ENCODE measurements at regions not wholly inside any gene's neighbourhood (a gene's known extent, or its start where the extent isn't known, plus 50 kb on each side); places are given as distances from the start of the nearest gene placed in this dataset.
"Not testable (repeated sequence)": the region's sequence is repeated elsewhere in the genome, so short reads cannot be mapped to it uniquely, and the experiment has no call there.

GRCh38 chr7:51930834-51931233 is 614.2 kb upstream of the COBL start:
- no peak for DNase-seq (ENCODE audit: low read depth)

GRCh38 chr7:51929818-51930217 is 613.2 kb upstream of the COBL start:
- DNase-seq (ENCODE audit: low read depth), result no peak

GRCh38 chr7:51927738-51928137 is 611.1 kb upstream of the COBL start:
- no peak for DNase-seq (ENCODE audit: low read depth)

GRCh38 chr7:51918581-51918980 is 602.0 kb upstream of the COBL start:
- DNase-seq (ENCODE audit: low read depth), result no peak

GRCh38 chr7:51901489-51901840 is 584.9 kb upstream of the COBL start:
- DNase-seq (ENCODE audit: low read depth), result no peak

DNA sequence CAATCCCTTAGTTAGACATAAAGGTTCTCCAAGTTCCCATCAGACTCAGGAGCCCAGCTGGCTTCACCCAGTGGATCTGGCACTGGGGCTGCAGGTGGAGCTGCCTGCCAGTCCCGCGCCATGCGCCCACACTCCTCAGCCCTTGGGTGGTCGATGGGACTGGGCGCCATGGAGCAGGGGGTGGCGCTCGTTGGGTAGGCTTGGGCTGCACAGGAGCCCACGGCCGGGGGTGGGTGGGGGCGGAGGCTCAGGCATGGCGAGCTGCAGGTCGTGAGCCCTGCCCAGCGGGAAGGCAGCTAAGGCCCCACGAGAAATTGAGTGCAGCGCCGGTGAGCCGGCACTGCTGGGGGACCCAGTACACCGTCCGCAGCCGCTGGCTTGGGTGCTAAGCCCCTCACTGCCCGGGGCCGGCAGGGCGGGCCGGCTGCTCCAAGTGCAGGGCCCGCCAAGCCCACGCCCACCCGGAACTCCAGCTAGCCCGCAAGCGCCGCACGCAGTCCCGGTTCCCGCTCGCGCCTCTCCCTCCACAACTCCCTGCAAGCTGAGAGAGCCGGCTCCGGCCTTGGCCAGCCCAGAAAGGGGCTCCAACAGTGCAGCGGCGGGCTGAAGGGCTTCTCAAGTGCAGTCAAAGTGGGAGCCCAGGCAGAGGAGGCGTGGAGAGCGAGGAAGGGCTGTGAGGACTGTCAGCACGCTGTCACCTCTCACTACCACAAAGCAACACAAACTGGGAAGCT is 584.3 kb upstream of the COBL start:
- not testable (repeated sequence) for DNase-seq (ENCODE audit: low read depth)

GRCh38 chr7:51899611-51900010 is 583.0 kb upstream of the COBL start:
- no peak for DNase-seq (ENCODE audit: low read depth)

- no peak for DNase-seq (ENCODE audit: low read depth)
Observed at GRCh38 chr7:51882412-51882811, 565.8 kb upstream of the COBL start.

GRCh38 chr7:51881309-51881708 is 564.7 kb upstream of the COBL start:
- DNase-seq (ENCODE audit: low read depth), result no peak

DNA sequence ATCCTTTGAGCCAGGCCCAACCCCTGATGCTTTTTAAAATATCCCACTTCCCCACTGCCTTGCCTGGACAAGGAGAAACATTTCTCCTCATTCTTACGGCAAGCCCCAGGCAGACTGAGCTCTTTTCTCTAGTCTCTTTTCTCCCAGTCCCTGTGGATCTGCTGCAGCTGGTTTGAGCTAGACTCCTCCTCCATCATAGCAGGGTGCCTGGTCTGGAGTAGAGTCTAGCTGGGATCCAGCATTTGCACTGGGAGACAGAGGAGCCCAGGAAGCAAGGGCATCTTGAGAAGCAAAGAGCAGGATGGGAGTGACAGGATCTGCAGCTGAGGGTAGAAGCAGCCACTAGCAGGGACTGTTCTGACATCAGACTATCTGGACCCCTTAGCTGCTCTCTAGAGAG is 562.3 kb upstream of the COBL start:
- no peak for DNase-seq (ENCODE audit: low read depth)

DNA sequence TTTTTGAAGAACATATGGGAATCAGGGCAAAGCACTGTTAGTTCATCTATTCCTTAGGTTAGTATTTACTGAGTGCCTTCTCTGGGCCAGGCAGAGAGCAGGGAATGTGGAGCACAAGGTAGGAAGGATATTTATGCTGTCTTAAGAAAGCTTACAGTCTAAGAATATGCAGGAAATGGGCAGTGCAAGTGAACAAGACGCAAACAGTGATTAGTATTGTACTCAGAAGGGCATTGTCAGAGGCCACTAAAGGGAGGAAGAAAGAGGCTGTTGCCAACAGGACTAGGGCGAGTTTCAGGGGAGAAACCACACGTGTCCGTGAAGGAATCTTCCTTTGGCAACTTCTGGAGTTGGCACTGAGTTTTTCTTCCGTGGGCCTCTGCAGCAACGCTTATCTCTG is 552.8 kb upstream of the COBL start:
- DNase-seq (ENCODE audit: low read depth), result no peak

- no peak for DNase-seq (ENCODE audit: low read depth)
Observed at GRCh38 chr7:51867117-51867516, 550.5 kb upstream of the COBL start.

- DNase-seq (ENCODE audit: low read depth), result no peak
Observed at GRCh38 chr7:51860305-51860704, 543.7 kb upstream of the COBL start.

DNA sequence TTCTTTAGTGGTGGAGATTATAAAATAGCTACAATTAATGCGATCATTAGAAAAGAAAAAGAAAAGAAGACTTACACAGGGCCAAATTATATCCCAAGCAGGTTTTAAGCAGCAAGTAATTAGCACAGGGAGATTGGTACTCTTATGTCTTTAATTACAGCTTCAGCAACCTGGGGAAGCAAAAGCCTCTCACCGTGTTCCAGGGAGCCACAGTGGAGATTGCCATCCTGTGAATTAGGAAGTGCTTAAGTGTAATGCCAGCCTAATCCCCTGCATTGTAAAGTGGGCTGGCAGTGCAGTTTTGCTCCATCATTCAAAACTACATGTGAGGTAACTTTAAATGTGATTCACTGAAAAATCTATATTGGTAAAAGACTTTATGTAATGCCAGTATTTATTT is 533.5 kb upstream of the COBL start:
- no peak for DNase-seq (ENCODE audit: low read depth)

GRCh38 chr7:51847461-51848134 is 531.0 kb upstream of the COBL start:
- DNase-seq (ENCODE audit: low read depth), result no peak

DNA sequence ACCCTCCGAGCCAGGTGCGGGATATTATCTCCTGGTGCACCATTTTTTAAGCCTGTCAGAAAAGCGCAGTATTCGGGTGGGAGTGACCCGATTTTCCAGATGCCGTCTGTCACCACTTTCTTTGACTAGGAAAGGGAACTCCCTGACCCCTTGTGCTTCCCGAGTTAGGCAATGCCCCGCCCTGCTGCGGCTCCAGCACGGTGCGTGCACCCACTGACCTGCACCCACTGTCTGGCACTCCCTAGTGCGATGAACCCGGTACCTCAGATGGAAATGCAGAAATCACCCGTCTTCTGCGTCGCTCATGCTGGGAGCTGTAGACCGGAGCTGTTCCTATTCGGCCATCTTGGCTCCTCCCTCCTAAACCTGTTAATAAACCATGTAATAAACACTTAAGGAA is 522.5 kb upstream of the COBL start:
- DNase-seq (ENCODE audit: low read depth), result not testable (repeated sequence)

DNA sequence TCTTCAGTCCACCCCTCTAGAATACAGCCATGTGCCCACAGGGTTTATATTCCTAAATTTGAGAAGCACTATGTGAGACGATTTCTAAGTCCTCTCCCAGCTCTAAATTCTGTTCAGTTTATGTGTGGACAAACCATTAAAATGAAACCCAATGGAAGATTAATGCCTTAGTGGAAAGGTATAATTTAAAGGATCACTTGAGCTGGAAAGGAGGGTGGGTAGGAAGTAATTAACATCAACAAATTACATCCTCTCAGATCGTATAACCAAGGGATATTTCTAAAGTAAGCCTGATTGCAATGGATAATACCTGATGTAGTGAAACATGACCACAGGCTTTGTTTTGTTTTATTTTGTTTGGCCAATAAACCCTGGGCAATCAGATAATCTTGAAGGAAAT is 511.0 kb upstream of the COBL start:
- DNase-seq (ENCODE audit: low read depth), result no peak

- DNase-seq (ENCODE audit: low read depth), result no peak
Observed at GRCh38 chr7:51824050-51824449, 507.4 kb upstream of the COBL start.

- no peak for DNase-seq (ENCODE audit: low read depth)
Observed at GRCh38 chr7:51823437-51823836, 506.8 kb upstream of the COBL start.

DNA sequence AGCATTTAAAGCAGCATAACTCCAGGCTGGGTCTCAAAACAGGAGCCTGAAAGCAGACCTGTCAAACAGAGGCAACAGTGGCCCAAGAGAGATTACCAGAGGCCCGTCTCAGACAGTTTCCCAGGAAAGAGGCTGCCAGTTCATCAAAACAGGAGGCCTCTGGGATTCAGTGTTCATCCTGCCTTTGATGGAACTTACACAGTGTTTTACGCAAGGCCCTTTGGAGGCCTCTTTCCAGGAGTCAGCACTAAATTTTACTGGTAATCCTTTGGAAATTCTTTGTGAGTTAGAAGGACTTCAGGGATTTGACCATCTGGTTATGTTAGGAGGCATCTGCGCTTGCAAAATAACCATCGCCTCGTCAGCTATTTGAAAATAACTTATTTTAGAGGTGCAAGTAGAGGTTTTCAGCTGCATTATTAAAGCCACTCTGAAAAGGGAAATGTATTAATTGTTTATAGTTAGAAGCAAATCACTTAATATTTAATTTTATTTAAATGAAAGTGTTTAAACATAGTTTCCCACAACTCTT is 501.2 kb upstream of the COBL start:
- no peak for DNase-seq (ENCODE audit: low read depth)

DNA sequence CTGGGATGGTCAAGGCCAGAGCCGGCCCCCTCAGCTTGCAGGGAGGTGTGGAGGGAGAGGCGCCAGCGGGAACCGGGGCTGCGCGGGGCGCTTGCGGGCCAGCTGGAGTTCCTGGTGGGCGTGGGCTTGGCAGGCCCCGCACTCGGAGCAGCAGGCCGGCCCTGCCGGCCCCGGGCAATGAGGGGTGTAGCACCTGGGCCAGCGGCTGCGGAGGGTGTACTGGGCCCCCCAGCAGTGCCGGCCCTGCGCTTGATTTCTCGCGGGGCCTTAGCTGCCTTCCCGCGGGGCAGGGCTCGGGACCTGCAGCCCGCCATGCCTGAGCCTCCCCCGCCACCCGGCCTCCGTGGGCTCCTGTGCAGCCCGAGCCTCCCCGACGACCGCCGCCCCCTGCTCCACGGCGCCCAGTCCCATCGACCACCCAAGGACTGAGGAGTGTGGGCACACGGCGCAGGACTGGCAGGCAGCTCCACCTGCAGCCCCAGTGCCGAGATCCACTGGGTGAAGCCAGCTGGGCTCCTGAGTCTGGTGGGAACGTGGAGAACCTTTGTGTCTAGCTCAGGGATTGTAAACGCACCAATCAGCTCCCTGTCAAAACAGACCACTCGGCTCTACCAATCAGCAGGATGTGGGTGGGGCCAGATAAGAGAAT is 489.3 kb upstream of the COBL start:
- not testable (repeated sequence) for DNase-seq (ENCODE audit: low read depth)

DNA sequence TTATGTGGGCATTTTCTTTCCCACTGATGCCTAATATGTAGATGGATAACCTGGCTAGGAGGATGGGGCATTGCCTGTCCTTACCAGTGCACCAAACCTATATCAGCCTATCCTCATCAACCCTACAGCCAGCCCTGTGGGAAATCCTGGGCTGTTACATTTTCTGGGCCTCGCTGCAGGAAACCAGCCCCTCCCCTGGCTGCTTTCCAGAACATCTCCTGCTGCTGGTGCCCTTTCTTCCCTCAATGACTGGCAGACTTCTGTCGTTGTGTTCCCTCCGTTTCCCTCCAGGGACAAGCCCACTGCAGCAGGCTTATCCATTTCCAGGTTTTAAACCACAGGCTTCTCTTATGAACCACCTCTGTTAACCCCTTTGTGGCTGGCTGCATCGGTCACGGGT is 486.1 kb upstream of the COBL start:
- DNase-seq (ENCODE audit: low read depth), result no peak

DNA sequence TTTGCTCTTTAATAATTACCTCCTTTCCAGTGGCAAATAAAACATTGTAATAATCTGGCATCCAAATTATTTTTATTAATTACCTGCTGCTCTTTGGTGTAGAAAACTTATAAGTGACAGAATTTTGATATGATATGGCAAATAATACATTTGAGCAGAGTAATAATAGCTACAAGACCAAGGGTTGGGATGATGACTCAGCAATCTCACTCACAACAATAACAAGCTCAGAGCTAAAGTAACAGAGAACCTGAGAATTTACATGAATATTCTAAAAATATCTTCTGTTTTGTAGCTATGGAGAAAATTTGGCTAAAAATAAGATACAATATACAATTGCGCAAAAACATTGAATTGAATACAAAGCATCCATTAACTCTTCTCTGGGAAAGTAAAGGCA is 480.8 kb upstream of the COBL start:
- no peak for DNase-seq (ENCODE audit: low read depth)

All from stimulated activated CD8-positive, alpha-beta memory T cell treated with anti-CD3 and anti-CD28 coated beads, Interleukin-12 subunit alpha, Interleukin-12 subunit beta, amount 100 ng/mL, for 1 hour (primary cell).